Spleen (tissue), 3 donors: ENCODE measurements at regions not wholly inside any gene's neighbourhood (a gene's known extent, or its start where the extent isn't known, plus 50 kb on each side); places are given as distances from the start of the nearest gene placed in this dataset.
"Not testable (repeated sequence)": the region's sequence is repeated elsewhere in the genome, so short reads cannot be mapped to it uniquely, and the experiment has no call there.

Source experiments
- POLR2A ChIP-seq, 3 donors: fragments of 450-650 bp; IDR thresholded peaks; one replicate each; pipeline ENCODE4 v1.5.1; 2017; ENCODE audit warnings: antibody characterized with exemption in 3 of 3, mild to moderate bottlenecking in 1 of 3
- POLR2AphosphoS5 ChIP-seq, 3 donors: sonication (generic); formaldehyde crosslinking; IDR thresholded peaks; one replicate each; pipeline ENCODE4 v1.5.1; 2017; ENCODE audit warnings: antibody characterized with exemption in 3 of 3

DNA sequence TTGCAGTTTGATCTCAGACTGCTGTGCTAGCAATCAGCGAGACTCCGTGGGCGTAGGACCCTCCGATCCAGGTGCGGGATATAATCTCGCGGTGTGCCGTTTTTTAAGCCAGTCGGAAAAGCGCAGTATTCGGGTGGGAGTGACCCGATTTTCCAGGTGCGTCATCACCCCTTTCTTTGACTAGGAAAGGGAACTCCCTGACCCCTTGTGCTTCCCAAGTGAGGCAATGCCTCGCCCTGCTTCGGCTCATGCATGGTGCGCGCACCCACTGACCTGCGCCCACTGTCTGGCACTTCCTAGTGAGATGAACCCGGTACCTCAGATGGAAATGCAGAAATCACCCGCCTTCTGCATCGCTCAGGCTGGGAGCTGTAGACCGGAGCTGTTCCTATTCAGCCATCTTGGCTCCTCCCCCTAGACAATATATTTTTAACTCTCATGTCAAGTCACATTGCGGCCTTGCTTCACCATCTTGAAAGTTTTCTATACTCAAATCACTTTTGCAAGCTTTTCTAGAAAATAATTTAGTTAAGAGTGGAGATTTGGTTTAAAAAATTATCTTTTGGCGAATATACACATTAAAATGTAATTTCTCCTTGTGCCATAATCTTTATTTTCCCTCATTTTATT lies 64.1 kb upstream of the PPP3CA start:
- not testable (repeated sequence) for TF ChIP-seq POLR2A, POLR2AphosphoS5 (IDR thresholded peaks at IDR 0.05)
